Cerebellar nuclear complex (tissue), 1 donor: ENCODE measurements at regions not wholly inside any gene's neighbourhood (a gene's known extent, or its start where the extent isn't known, plus 50 kb on each side); places are given as distances from the start of the nearest gene placed in this dataset.

Source experiments
- DNase-seq, 2 experiments: peaks; one replicate each; lab custom pipeline; 2025; lab: John Stamatoyannopoulos, UW

GRCh38 chr6:156519940-156520339 is 257.2 kb upstream of the ARID1B start:
- DNase-seq = no peak

- no peak for DNase-seq
These were observed 260.1 kb upstream of the ARID1B start for GRCh38 chr6:156517088-156517487.

GRCh38 chr6:156515242-156515641 is 261.9 kb upstream of the ARID1B start:
- no peak for DNase-seq

- no peak for DNase-seq
These were observed 263.7 kb upstream of the ARID1B start for GRCh38 chr6:156513504-156513903.

GRCh38 chr6:156511570-156511969 is 265.6 kb upstream of the ARID1B start:
- DNase-seq = no peak

GRCh38 chr6:156511051-156511450 is 266.1 kb upstream of the ARID1B start:
- DNase-seq = no peak

GRCh38 chr6:156510242-156510641 is 266.9 kb upstream of the ARID1B start:
- DNase-seq = no peak

GRCh38 chr6:156509496-156509895 is 267.7 kb upstream of the ARID1B start:
- no peak for DNase-seq

- no peak for DNase-seq
These were observed 268.3 kb upstream of the ARID1B start for GRCh38 chr6:156508923-156509322.

- DNase-seq = no peak
These were observed 269.1 kb upstream of the ARID1B start for GRCh38 chr6:156508126-156508525.

GRCh38 chr6:156507656-156508055 is 269.5 kb upstream of the ARID1B start:
- no peak for DNase-seq

- DNase-seq = no peak
These were observed 270.1 kb upstream of the ARID1B start for GRCh38 chr6:156507106-156507505.

GRCh38 chr6:156502969-156503504 is 274.1 kb upstream of the ARID1B start:
- DNase-seq = no peak

GRCh38 chr6:156497618-156498017 is 279.6 kb upstream of the ARID1B start:
- DNase-seq = no peak

- DNase-seq = no peak
These were observed 289.3 kb upstream of the ARID1B start for GRCh38 chr6:156487877-156488276.

- no peak for DNase-seq
These were observed 292.0 kb upstream of the ARID1B start for GRCh38 chr6:156485150-156485549.

GRCh38 chr6:156474507-156475120 is 302.6 kb upstream of the ARID1B start:
- no peak for DNase-seq

- DNase-seq = no peak
These were observed 306.2 kb upstream of the ARID1B start for GRCh38 chr6:156471000-156471399.

- DNase-seq = no peak
These were observed 312.9 kb upstream of the ARID1B start for GRCh38 chr6:156464100-156464878.

- DNase-seq = no peak
These were observed 315.5 kb upstream of the ARID1B start for GRCh38 chr6:156461647-156462046.

- DNase-seq = no peak
These were observed 319.6 kb upstream of the ARID1B start for GRCh38 chr6:156457601-156458000.

- no peak for DNase-seq
These were observed 321.3 kb upstream of the ARID1B start for GRCh38 chr6:156455847-156456246.

GRCh38 chr6:156454867-156455266 is 322.3 kb upstream of the ARID1B start:
- no peak for DNase-seq
